ENCODE measurements at regions not wholly inside any gene's neighbourhood (a gene's known extent, or its start where the extent isn't known, plus 50 kb on each side); places are given as distances from the start of the nearest gene placed in this dataset.

DNA sequence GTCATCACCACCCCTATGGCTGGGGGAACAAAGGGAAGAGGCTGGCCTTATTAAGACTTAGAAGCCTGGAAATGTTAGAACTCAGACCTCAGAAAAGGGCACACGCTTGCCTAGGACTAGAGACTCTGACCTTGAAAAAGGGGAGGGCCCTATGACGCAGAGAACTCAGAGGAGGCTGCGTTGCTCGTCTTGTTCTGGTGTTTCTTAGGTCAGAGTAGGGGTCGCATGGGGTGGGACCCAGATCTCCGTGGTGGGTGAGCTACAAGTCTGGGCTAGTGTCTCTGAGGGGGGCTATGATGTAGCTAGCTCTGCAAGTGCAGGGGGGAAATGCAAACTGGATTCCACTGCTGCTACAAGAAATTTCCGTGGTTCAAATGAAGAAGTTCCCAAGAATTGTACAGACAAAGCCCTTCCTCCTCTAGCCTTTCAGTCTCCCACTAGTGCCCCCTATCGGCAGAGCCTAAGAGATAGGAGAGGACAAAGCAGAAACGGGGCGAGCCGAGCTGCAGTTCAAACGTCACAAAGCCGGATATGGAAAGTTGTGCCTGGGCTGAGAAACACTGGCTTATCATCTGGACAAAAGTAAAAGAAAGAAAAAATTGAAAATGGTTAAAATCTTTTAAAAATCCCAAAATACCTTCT is 392.9 kb upstream of the ROBO2 start:
- DNase-seq (no peak), ATAC-seq (replicated peaks) (no peak)
- no peaks in the 10 kb centered on the region for H3K4me1 Mint-ChIP-seq (ENCODE audit: low read depth in 2 of 2)
- H3K4me3 Mint-ChIP-seq: no peak overlapping the region
- H3K36me3 Mint-ChIP-seq (ENCODE audit: insufficient read depth): no peaks in the 10 kb centered on the region
- H3K9me3 Mint-ChIP-seq: peaks cover 13 to 21% of the 10 kb centered on the region in 2 donors
- no peaks in the 10 kb centered on the region for H3K27me3 Mint-ChIP-seq
- no peak overlapping the region for H3K27ac Mint-ChIP-seq

DNA sequence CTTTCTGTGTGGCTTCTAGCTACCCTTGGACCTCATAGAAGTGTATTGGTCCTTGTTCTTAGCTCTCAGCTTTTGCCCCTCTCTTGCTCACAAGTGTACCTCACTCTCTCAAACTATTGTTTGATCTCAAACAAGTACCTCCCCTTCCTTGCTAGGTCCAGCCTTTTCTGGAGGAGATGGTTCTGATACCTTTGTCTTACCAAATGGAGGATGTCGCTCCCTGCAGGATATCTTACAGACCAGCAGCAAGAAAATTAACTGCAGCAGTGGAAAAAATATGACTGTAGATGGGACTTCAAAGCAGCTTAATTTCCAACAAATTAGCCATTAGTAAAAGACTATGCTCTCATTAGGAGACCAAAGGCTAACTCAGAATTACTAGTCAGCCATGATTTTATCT is 388.1 kb upstream of the ROBO2 start:
- no peaks in the 10 kb centered on the region for H3K27me3 Mint-ChIP-seq
- ATAC-seq (replicated peaks): no peak
- no peak for DNase-seq
- no peaks in the 10 kb centered on the region for H3K4me1 Mint-ChIP-seq (ENCODE audit: low read depth in 2 of 2)
- H3K9me3 Mint-ChIP-seq: peaks cover 2 to 10% of the 10 kb centered on the region in 2 donors
- H3K36me3 Mint-ChIP-seq (ENCODE audit: insufficient read depth): no peaks in the 10 kb centered on the region
- no peak overlapping the region for H3K27ac Mint-ChIP-seq
- H3K4me3 Mint-ChIP-seq: no peak overlapping the region

DNA sequence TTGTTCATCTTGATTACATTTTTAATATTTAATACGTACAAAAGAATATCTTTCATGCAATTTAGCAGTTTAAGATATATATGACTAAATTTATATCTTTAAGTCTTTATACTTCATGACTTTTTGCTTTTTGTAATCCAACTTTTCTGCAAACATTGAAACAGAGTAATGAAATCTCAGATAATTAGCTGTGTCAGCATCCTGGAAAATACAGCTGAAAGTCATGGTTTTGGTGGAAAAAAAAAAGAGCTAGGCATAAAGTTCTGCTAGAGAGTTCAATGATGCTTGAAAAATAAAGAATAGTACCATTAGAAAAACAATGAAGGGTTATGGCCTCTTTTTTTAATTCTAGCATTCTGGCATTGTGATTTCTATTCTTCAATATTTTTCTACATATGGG is 387.4 kb upstream of the ROBO2 start:
- DNase-seq (no peak), ATAC-seq (replicated peaks) (no peak)
- H3K4me3 Mint-ChIP-seq: no peak overlapping the region
- no peaks in the 10 kb centered on the region for H3K27me3 Mint-ChIP-seq
- H3K27ac Mint-ChIP-seq: no peak overlapping the region
- no peaks in the 10 kb centered on the region for H3K36me3 Mint-ChIP-seq (ENCODE audit: insufficient read depth)
- H3K4me1 Mint-ChIP-seq (ENCODE audit: low read depth in 2 of 2): no peaks in the 10 kb centered on the region
- H3K9me3 Mint-ChIP-seq: peaks cover 2 to 3% of the 10 kb centered on the region in 2 donors

DNA sequence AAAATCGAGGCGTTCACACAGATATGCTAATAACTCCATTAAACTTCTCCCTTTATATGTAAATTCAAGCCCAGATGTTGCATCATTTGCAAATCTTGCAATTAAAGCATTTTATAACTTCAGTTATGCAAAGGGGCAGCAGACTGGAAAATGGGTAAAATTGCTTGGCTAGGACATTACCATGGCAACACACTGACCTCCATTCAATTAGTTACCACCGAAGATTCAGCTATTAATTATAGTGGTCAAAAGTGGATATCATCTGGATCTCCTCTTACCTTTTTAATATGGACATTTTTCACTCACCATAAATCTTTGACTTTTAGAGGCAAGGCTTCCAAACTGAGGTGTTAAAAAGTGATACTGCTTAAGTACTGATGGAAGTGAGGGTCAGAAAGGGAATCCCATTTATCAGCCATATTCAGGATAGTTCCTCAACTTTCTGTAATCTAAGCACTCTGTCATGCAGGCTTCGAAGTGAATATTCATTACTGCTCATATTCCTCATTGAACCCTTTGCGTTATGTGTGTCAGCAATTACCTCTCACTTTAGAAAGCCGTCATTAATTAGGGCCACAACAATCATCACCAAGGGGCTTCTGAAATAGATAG is 386.2 kb upstream of the ROBO2 start:
- ATAC-seq (replicated peaks): no peak
- H3K9me3 Mint-ChIP-seq: peaks cover 0 to 2% of the 10 kb centered on the region in 2 donors

DNA sequence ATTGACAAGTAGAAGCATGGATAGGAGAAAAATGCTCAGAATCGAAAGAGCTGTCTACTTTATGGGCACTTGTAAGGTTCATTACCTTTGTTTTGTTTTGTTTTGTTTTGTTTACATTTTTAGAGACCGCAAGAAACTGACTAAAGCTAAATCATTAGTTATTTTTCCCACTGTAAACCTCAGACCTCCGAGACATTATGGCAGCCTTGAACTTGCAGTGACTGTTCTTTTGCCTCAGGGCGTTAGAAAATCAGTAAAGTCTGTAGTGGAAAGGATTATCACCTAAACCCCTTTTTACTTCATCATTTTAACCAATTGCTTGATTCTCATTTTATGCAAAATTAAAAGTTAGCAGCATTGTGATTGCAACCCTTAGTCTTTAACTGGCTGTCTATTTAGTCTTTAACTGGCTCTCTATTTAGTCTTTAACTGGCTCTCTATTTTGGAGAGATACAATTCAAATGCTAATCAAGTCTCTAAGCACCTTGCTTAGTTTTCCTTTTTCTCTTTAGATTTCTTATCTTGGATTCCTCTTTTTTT is 383.3 kb upstream of the ROBO2 start:
- Mint-ChIP-seq H3K4me1 (ENCODE audit: low read depth in 2 of 2) (no peaks in the 10 kb centered on the region), H3K4me3 (no peak overlapping the region), H3K27me3 (no peaks in the 10 kb centered on the region), H3K36me3 (ENCODE audit: insufficient read depth) (no peaks in the 10 kb centered on the region), H3K9me3 (peaks cover 0 to 2% of the 10 kb centered on the region in 2 donors), H3K27ac (no peak overlapping the region)
- DNase-seq (no peak), ATAC-seq (replicated peaks) (no peak)

More for the DNA sequence above, 386.2 kb upstream of the ROBO2 start:
- no peak overlapping the region for H3K4me3 Mint-ChIP-seq
- H3K4me1 Mint-ChIP-seq (ENCODE audit: low read depth in 2 of 2): no peaks in the 10 kb centered on the region
- no peak overlapping the region for H3K27ac Mint-ChIP-seq
- no peaks in the 10 kb centered on the region for H3K36me3 Mint-ChIP-seq (ENCODE audit: insufficient read depth)
- no peaks in the 10 kb centered on the region for H3K27me3 Mint-ChIP-seq
- DNase-seq: no peak

DNA sequence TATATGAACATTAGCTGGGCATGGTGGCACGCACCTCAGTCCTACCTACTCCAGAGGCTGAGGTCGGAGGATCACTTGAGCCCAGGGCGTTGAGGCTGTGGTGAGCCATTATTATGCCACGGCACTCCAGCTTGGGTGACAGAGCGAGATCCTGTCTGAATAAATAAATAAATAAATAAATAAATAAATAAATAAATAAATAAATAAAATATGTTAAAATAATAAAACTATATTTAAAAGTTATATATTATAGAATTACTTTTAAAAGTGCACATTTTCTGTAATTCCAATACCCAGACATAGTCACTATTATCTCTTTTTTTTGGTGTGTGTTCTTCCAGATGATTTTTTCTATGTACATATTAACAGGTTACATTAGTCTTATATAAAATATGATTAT is 382.0 kb upstream of the ROBO2 start:
- Mint-ChIP-seq H3K9me3 (peaks cover 4 to 5% of the 10 kb centered on the region in 2 donors), H3K4me3 (no peak overlapping the region), H3K27me3 (no peaks in the 10 kb centered on the region), H3K36me3 (ENCODE audit: insufficient read depth) (no peaks in the 10 kb centered on the region), H3K4me1 (ENCODE audit: low read depth in 2 of 2) (no peaks in the 10 kb centered on the region), H3K27ac (no peak overlapping the region)
- ATAC-seq (replicated peaks) (no peak), DNase-seq (no peak)

DNA sequence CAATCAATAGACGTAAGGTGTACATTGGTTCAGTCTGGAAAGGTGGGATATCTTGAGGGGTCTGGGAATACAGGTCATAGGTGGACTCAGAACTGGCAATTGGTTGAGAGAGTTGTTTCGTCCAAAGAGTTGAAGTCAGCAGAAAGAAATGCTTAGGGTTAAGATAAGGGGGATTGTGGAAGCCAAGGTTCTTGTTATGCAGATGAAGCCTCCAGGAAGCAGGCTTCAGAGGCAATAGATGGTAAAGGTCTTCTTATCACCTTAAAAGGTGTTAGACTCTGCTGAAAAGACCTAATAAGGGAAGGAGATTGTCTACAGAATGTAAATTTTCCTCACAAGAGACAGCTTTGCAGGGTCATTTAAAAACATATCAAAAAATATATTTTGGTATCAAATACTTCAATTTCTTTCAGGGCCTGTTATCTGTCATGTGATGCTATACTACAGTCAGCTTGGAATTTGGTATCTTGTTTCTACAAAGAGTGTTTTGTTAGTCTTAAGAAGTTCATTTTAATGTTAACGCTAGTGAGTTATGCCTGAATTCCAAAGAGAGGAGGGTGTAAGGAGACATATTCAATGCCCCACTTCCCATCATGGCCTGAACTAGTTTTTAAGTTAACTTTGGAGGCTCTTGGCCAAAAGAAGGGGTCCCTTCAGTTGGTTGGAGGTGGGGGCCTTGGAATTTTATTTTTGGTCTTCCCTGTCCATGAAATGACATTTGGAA is 378.2 kb upstream of the ROBO2 start:
- H3K27ac Mint-ChIP-seq: no peak overlapping the region
- ATAC-seq (replicated peaks) (no peak), DNase-seq (no peak)
- H3K27me3 Mint-ChIP-seq: no peaks in the 10 kb centered on the region
- no peaks in the 10 kb centered on the region for H3K36me3 Mint-ChIP-seq (ENCODE audit: insufficient read depth)
- no peaks in the 10 kb centered on the region for H3K4me1 Mint-ChIP-seq (ENCODE audit: low read depth in 2 of 2)
- no peak overlapping the region for H3K4me3 Mint-ChIP-seq
- H3K9me3 Mint-ChIP-seq: peaks cover 5 to 20% of the 10 kb centered on the region in 2 donors

DNA sequence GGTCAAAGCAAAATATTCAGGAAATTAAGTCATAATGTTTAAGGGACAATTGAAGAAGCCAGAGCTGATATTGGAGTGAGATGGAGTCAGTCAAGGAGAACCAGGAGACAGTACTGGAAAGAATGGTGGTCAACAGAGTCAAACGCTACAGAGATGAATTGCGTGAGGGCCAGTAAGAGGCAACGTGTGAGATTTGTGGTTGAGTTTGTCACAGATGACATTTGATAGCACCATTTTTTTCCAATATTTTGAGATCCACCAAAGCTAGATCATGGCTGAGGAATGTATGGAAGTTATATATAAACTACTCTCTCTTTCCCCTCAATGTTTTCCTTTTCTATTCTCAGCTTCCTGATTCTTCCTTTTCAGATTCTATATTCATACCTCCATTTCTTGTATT is 375.1 kb upstream of the ROBO2 start:
- no peaks in the 10 kb centered on the region for H3K27me3 Mint-ChIP-seq
- ATAC-seq (replicated peaks) (no peak), DNase-seq (no peak)
- no peak overlapping the region for H3K27ac Mint-ChIP-seq
- no peaks in the 10 kb centered on the region for H3K4me1 Mint-ChIP-seq (ENCODE audit: low read depth in 2 of 2)
- H3K4me3 Mint-ChIP-seq: no peak overlapping the region
- H3K36me3 Mint-ChIP-seq (ENCODE audit: insufficient read depth): no peaks in the 10 kb centered on the region
- peaks cover 5 to 20% of the 10 kb centered on the region in 2 donors for H3K9me3 Mint-ChIP-seq

DNA sequence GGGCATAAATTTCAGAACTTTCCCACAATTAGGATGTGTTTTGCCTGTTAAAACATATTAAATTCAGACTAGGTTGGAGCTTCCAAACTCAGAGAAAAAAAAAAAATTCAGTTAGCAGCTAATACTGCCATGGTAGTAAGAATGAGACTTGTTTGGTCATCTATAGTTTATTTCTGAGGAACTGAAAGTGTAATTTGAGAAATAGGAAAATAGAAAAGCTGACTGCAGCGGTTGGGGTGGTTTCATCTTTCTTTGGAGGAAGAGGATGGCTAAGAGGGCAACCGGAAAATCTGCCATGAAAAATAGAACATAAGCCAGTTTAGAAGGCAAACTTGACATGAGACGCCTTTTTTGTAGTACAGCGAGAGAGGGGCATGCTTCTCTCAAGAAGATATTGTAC is 371.2 kb upstream of the ROBO2 start:
- no peak overlapping the region for H3K27ac Mint-ChIP-seq
- no peak overlapping the region for H3K4me3 Mint-ChIP-seq
- peaks cover 3 to 7% of the 10 kb centered on the region in 2 donors for H3K9me3 Mint-ChIP-seq
- no peak for DNase-seq
- no peak for ATAC-seq (replicated peaks)
- no peaks in the 10 kb centered on the region for H3K27me3 Mint-ChIP-seq
- H3K4me1 Mint-ChIP-seq (ENCODE audit: low read depth in 2 of 2): no peaks in the 10 kb centered on the region
- H3K36me3 Mint-ChIP-seq (ENCODE audit: insufficient read depth): no peaks in the 10 kb centered on the region

DNA sequence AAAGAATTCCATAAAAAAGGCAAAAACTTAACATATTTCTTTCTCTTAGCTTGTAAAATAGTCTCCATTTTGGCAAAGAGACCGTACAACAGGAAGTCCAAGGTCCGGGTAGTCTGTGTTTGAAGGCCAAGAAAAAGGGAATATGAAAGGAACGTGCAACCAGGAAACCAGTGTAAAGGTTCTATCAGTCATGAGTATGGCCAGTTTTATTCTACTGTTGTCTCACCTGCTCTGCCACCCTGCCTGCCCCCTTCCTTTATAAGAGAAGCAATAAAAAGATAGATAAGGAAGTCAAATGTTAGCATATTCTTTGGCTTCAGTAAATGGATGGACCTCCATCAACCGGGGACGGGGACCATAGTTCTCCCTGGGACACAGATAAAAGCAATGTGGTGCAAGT is 370.6 kb upstream of the ROBO2 start:
- DNase-seq (no peak), ATAC-seq (replicated peaks) (no peak)
- Mint-ChIP-seq H3K9me3 (peaks cover 0 to under 1% of the 10 kb centered on the region in 2 donors), H3K4me3 (no peak overlapping the region), H3K27ac (no peak overlapping the region), H3K4me1 (ENCODE audit: low read depth in 2 of 2) (no peaks in the 10 kb centered on the region), H3K36me3 (ENCODE audit: insufficient read depth) (no peaks in the 10 kb centered on the region), H3K27me3 (no peaks in the 10 kb centered on the region)

DNA sequence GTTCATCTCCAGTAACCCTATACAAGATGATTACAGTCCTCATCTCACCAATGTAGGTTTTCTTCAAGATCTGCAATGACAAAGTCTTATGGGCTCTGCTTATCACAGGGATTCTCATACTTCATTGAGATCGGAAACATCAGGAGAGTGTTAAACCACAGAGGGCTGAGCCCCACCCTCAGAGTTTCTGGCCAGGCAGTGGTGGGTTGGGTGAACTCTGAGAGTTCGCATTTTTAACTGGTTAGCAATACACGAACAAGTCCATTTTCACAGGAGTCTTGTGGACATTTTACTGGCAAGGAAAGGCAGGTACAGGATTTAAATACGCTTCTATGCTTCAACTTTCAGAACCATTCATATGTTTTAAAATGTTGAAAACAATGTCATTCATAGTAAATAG is 366.7 kb upstream of the ROBO2 start:
- no peak for ATAC-seq (replicated peaks)
- DNase-seq: no peak
- H3K4me1 Mint-ChIP-seq (ENCODE audit: low read depth in 2 of 2): no peaks in the 10 kb centered on the region
- H3K27me3 Mint-ChIP-seq: no peaks in the 10 kb centered on the region
- H3K27ac Mint-ChIP-seq: no peak overlapping the region
- H3K4me3 Mint-ChIP-seq: no peak overlapping the region
- H3K36me3 Mint-ChIP-seq (ENCODE audit: insufficient read depth): no peaks in the 10 kb centered on the region
- peaks cover 0 to 3% of the 10 kb centered on the region in 2 donors for H3K9me3 Mint-ChIP-seq

DNA sequence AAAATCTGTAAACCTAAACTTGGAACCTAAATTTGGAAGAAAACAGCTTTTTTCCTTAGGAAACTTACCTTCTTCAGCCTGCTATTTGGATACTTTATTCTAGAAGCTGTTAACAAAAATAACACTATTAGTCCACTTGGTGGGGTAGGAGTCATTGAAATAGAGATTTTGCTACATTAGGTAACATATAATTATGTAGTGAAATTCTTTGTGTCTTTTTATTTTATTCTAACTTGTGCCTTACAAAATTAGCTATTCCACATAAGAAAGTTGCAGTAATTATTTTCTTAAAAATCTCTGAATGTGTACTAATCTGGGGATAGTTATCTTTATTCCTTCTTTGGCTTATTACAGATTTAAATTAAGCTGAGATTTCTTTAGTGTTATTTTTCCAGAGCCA is 360.4 kb upstream of the ROBO2 start:
- Mint-ChIP-seq H3K4me3 (no peak overlapping the region), H3K4me1 (ENCODE audit: low read depth in 2 of 2) (no peaks in the 10 kb centered on the region), H3K9me3 (peaks cover 11 to 15% of the 10 kb centered on the region in 2 donors), H3K36me3 (ENCODE audit: insufficient read depth) (no peaks in the 10 kb centered on the region), H3K27me3 (no peaks in the 10 kb centered on the region), H3K27ac (no peak overlapping the region)
- ATAC-seq (replicated peaks) (no peak), DNase-seq (no peak)

DNA sequence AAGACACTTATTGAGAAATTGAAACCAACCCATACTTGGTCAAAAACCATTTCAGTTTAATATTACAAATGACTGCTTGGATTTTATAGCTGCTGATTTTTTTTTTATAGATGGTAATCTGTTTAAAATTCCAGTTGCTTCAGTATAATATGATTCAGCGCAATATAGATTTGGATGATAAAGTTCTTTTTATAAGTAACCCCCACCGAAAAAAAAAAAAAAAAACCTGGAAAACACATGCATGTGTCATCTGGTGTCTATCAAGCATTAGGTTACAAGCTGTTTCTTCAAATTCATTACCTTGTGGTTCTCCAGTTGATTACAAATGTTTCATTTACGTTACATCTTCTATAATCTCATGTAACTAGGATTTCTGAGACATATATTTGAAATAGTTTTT is 356.6 kb upstream of the ROBO2 start:
- ATAC-seq (replicated peaks): no peak

DNA sequence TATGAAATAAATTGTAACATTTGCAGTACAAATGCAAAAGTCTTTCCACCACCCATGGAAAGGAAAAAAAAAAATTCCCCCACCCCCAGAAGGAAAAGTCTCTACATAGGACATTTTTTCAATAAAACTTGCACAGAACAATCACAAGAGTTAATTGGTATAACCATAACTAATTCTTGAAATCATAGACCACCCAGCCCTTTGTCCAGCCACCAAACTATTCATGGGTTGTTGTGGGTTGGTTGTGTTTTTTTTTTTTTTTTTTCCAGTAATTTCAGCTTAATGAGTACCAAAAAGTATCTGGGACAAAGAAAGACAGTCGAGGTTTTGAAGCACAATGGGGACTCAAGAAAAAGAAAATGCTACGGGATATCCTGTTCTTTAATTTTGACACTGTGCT is 355.0 kb upstream of the ROBO2 start:
- no peak overlapping the region for H3K27ac Mint-ChIP-seq
- ATAC-seq (replicated peaks): no peak

More for the DNA sequence above, 356.6 kb upstream of the ROBO2 start:
- H3K27ac Mint-ChIP-seq: no peak overlapping the region
- no peaks in the 10 kb centered on the region for H3K4me1 Mint-ChIP-seq (ENCODE audit: low read depth in 2 of 2)
- DNase-seq: no peak
- H3K27me3 Mint-ChIP-seq: no peaks in the 10 kb centered on the region
- H3K9me3 Mint-ChIP-seq: peaks cover 11 to 16% of the 10 kb centered on the region in 2 donors
- H3K36me3 Mint-ChIP-seq (ENCODE audit: insufficient read depth): no peaks in the 10 kb centered on the region
- no peak overlapping the region for H3K4me3 Mint-ChIP-seq

More for the DNA sequence above, 355.0 kb upstream of the ROBO2 start:
- no peaks in the 10 kb centered on the region for H3K36me3 Mint-ChIP-seq (ENCODE audit: insufficient read depth)
- peaks cover 18 to 21% of the 10 kb centered on the region in 2 donors for H3K9me3 Mint-ChIP-seq
- DNase-seq: no peak
- H3K4me3 Mint-ChIP-seq: no peak overlapping the region
- H3K4me1 Mint-ChIP-seq (ENCODE audit: low read depth in 2 of 2): no peaks in the 10 kb centered on the region
- no peaks in the 10 kb centered on the region for H3K27me3 Mint-ChIP-seq
